Heart right ventricle (tissue), 16 donors: ENCODE measurements at regions not wholly inside any gene's neighbourhood (a gene's known extent, or its start where the extent isn't known, plus 50 kb on each side); places are given as distances from the start of the nearest gene placed in this dataset.

Experiments used
- ATAC-seq, 8 donors: fragments of 200-7000 bp; cut with Tn5 transposase; one replicate each; pipeline ENCODE4 v1.9.1; 2020; ENCODE audit warnings: mild to moderate bottlenecking in 8 of 8, moderate library complexity in 8 of 8, moderate number of reproducible peaks in 1 of 8
- DNase-seq, 2 donors: peaks; one replicate each; pipeline ENCODE4 v3.0.0-alpha.2; 2020
- H3K27ac ChIP-seq, 10 donors: fragments of 200-600 bp; sonication (generic) in 2 of 10; one replicate each; pipeline versions ENCODE4 v1.5.0 to v1.8.0; 2020 to 2022; ENCODE audit warnings: mild to moderate bottlenecking in 3 of 10
- H3K27me3 ChIP-seq, 7 donors: fragments of 200-600 bp; one replicate each; pipeline ENCODE4 v1.8.0; 2021 to 2022; ENCODE audit warnings: mild to moderate bottlenecking in 2 of 7
- H3K36me3 ChIP-seq, 9 donors: fragments of 200-600 bp; sonication (generic) in 1 of 9; one replicate each; pipeline versions ENCODE4 v1.5.0 to v1.8.0; 2020 to 2022; ENCODE audit warnings: mild to moderate bottlenecking in 2 of 9
- H3K4me1 ChIP-seq, 9 donors: fragments of 200-600 bp; sonication (generic) in 1 of 9; one replicate each; pipeline versions ENCODE4 v1.5.0 to v1.8.0; 2020 to 2022; ENCODE audit warnings: mild to moderate bottlenecking in 4 of 9
- H3K4me3 ChIP-seq, 10 donors: fragments of 200-600 bp; sonication (generic) in 2 of 10; one replicate each; pipeline versions ENCODE4 v1.5.0 to v1.8.0; 2020 to 2022; ENCODE audit warnings: mild to moderate bottlenecking in 7 of 10, moderate library complexity in 2 of 10
- H3K9me3 ChIP-seq, 11 donors: fragments of 200-600 bp in 10 of 11; sonication (generic) in 2 of 11; one replicate each; pipeline versions ENCODE4 v1.5.0 to v1.8.0; 2013 to 2022; ENCODE audit warnings: mild to moderate bottlenecking in 2 of 11, control low read depth in 1 of 11, moderate library complexity in 1 of 11
- CTCF ChIP-seq, 9 donors: fragments of 200-600 bp; sonication (generic) in 2 of 9; IDR thresholded peaks; one replicate each; pipeline versions ENCODE4 v1.5.0 to v1.8.0; 2021 to 2022; ENCODE audit warnings: antibody characterized with exemption in 9 of 9, mild to moderate bottlenecking in 5 of 9, moderate library complexity in 1 of 9
- WGBS, 2 donors: extraction: QIAGEN DNeasy Blood & Tissue Kit; methylation state at CpG; one replicate each; pipeline ENCODE4 v1.1.7; 2013; ENCODE audit warnings: inconsistent platforms in 1 of 2; 5-methylcytosine and 5-hydroxymethylcytosine counted together
- intact Hi-C, 10 donors: fragments of 100-400 bp; cut with DNase I; formaldehyde crosslinking; loops; one replicate each; pipeline versions ENCODE4 v1.11.1 to v1.14.2; 2022
- donor health status: Arrhythmogenic right ventricular cardiomyopathy.
- donor health status: ischemic (EF 13 %, LVEDD 7.1; RV severe dilation, severe dysfunction).
- donor health status: healthy with polysubstance abuse.
- donor health status: DM: no; HTN: yes; CAD: no.
- donor health status: DM: no; HTN: no; CAD: no.
- donor health status: ischemic (EF 25% LVEDD 6.9; RV normal size, moderate dysfunction).
- donor health status: ischemic (EF 25% LVEDD 5.7; RV mildly dilated, moderate dysfunction).
- donor health status: healthy.
- donor health status: DM: yes; HTN: yes; CAD: no.
- donor health status: Ischemic cardiomyopathy.
- donor health status: ischemic (EF 35%, LVEDD 5.7; RV mildly dilated, moderate dysfunction).
- donor health status: nonischemic (EF 11% LVEDD 7.7; RV severe dilation, severe dysfunction).
- donor health status: DM: yes; HTN: yes; CAD: no.
- donor health status: PGD.
- donor health status: ischemic (EF 29% LVEDD 5.4; RV normal size, mild dysfunction).
- donor health status: nonischemic (EF 23%, LVEDD 6.1; RV moderate dilation, normal function).

GRCh38 chr9:107105784-107106183 is 177.3 kb upstream of the RAD23B start:
- Histone ChIP-seq H3K27me3 (peaks cover 0 to 5% (median 0%) of the 10 kb centered on the region in 7 donors), H3K36me3 (no peaks in the 10 kb centered on the region), H3K27ac (no peak overlapping the region), H3K4me3 (no peak overlapping the region), H3K9me3 (no peaks in the 10 kb centered on the region), H3K4me1 (no peaks in the 10 kb centered on the region)
- intact Hi-C loops, result no loop called here
- 78 to 81% methylated on average over 3 of the region's 3 CpGs for WGBS, 2 donors
- no peak for ATAC-seq
- no peak for DNase-seq
- no peak for TF ChIP-seq CTCF (IDR thresholded peaks at IDR 0.05)

DNA sequence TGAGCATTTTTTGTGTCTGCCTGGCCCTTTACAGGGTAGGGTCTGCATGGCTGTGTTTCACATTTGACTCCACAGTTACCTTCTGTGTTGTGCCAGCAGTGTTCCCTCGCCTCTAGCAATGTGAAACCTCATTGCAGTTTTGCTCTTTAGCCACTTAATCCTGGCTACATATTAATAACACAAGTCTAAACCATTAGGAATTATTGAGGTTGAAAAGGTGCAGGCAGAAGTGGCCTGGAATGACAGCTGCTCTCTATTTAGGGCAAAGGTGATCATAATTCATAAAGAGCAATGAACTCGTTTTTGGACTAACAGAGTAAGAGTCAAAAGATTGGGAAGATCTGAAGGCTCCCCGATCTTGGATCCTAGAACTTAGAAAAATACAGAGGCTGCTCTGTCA is 176.7 kb upstream of the RAD23B start:
- Histone ChIP-seq H3K9me3 (no peaks in the 10 kb centered on the region), H3K4me3 (no peak overlapping the region), H3K27me3 (peaks cover 0 to 5% (median 0%) of the 10 kb centered on the region in 7 donors), H3K27ac (no peak overlapping the region), H3K4me1 (no peaks in the 10 kb centered on the region), H3K36me3 (no peaks in the 10 kb centered on the region)
- TF ChIP-seq CTCF (IDR thresholded peaks at IDR 0.05), result no peak
- ATAC-seq (no peak), DNase-seq (no peak)
- intact Hi-C loops, result no loop called here
- 81 to 87% methylated on average over 3 of the region's 3 CpGs for WGBS, 2 donors

GRCh38 chr9:107108342-107109130 is 174.5 kb upstream of the RAD23B start:
- 78% methylated on average over 7 of the region's 7 CpGs for WGBS, 2 donors
- ATAC-seq, result no peak
- no peaks in the 10 kb centered on the region for H3K4me1 ChIP-seq
- no peak overlapping the region for H3K27ac ChIP-seq
- no peak for DNase-seq
- H3K4me3 ChIP-seq, result no peak overlapping the region
- peaks cover 0 to 16% (median 5%) of the 10 kb centered on the region in 7 donors for H3K27me3 ChIP-seq
- intact Hi-C loops, result no loop called here
- TF ChIP-seq CTCF (IDR thresholded peaks at IDR 0.05), result no peak
- H3K36me3 ChIP-seq, result no peaks in the 10 kb centered on the region
- H3K9me3 ChIP-seq, result no peaks in the 10 kb centered on the region

DNA sequence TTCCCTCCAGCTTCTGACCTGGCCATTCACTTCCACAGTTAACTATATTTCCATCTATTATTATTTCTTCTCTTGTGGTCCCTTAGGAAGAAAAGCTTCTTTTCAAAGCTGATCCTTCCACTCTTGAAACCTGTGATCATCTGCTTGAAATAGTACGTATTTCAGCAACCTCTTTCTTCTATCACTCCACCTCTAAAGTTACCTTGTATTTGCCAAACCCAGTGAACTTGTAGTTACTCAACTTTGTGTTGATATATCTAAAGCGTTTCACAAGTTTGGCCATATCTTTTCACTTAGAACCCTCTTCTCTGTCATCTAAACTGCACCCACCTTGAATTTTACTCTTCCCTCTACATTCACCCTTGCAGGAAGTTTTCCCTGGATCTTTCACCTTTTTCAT is 173.8 kb upstream of the RAD23B start:
- Histone ChIP-seq H3K36me3 (no peaks in the 10 kb centered on the region), H3K4me3 (no peak overlapping the region), H3K27ac (no peak overlapping the region), H3K9me3 (no peaks in the 10 kb centered on the region), H3K4me1 (no peaks in the 10 kb centered on the region), H3K27me3 (peaks cover 0 to 16% (median 5%) of the 10 kb centered on the region in 7 donors)
- intact Hi-C loops, result no loop called here
- DNase-seq (no peak), ATAC-seq (no peak)
- TF ChIP-seq CTCF (IDR thresholded peaks at IDR 0.05), result no peak
- 92 to 95% methylated on average over 2 of the region's 2 CpGs for WGBS, 2 donors
